GM12878 (cell line): ENCODE measurements at regions not wholly inside any gene's neighbourhood (a gene's known extent, or its start where the extent isn't known, plus 50 kb on each side); places are given as distances from the start of the nearest gene placed in this dataset.

Source experiments
- ATAC-seq: fragments of 200-7000 bp; cut with Tn5 transposase; 3 replicates; pipeline ENCODE4 v1.9.1; 2020; ENCODE audit warnings: mild to moderate bottlenecking, moderate library complexity
- BruUV-seq: library from RNA; stranded (reverse); fragments of 400-500 nt; replicated peaks from 2 replicates; lab custom pipeline; 2021; lab: Mats Ljungman, UMichigan
- CTCF ChIA-PET: fragments of 300-600 bp; sonication (Branson Sonifier 250); formaldehyde crosslinking; extraction: SDS; loops from one replicate; lab custom pipeline; 2021; ENCODE audit warnings: inconsistent platforms; lab: Yijun Ruan, JAX
- POLR2A ChIA-PET: fragments of 350-600 bp; formaldehyde crosslinking; extraction: SDS; loops from one replicate; lab custom pipeline; 2021; ENCODE audit warnings: inconsistent platforms; lab: Charles Lee
- RAD21 ChIA-PET: fragments of 300-600 bp; sonication (Branson Sonifier 250); formaldehyde crosslinking; loops from one replicate; lab custom pipeline; 2023; ENCODE audit warnings: antibody characterized with exemption; ENCODE audit not compliant: unreplicated experiment; lab: Charles Lee
- SMC1A ChIA-PET: fragments of 300-600 bp; sonication (Branson Sonifier 250); formaldehyde crosslinking; loops from one replicate; lab custom pipeline; 2023; ENCODE audit not compliant: unreplicated experiment, uncharacterized antibody; lab: Charles Lee
- DNase-seq: peaks from one replicate; pipeline ENCODE4 v3.0.0-alpha.2; 2011; ENCODE audit warnings: low read depth, low spot score
- FAIRE-seq: peaks from 3 replicates; lab custom pipeline; 2011; peaks lifted over from hg19 to GRCh38; lab: Jason Lieb, UNC
- H2AFZ ChIP-seq: 2 replicates; pipeline ENCODE4 v1.6.0; 2011; ENCODE audit warnings: low read depth, low read length, control low read depth; ENCODE audit not compliant: control insufficient read depth
- H3K27ac ChIP-seq: 2 replicates; pipeline ENCODE4 v1.5.1; 2011; ENCODE audit warnings: control low read depth; ENCODE audit not compliant: control insufficient read depth, insufficient read depth
- H3K27me3 ChIP-seq, 2 experiments: replicated peaks in 1 of 2; 2 replicates each; pipeline versions ENCODE4 v1.6.0 to v1.6.1; 2011; ENCODE audit warnings: low read length in 1 of 2; ENCODE audit not compliant: control insufficient read depth in 2 of 2, insufficient read depth in 2 of 2
- H3K36me3 ChIP-seq, 2 experiments: 2 replicates each; pipeline ENCODE4 v1.5.1; 2011; ENCODE audit warnings: low read length in 1 of 2; ENCODE audit not compliant: control insufficient read depth in 2 of 2, insufficient read depth in 2 of 2
- H3K4me1 ChIP-seq: 2 replicates; pipeline ENCODE4 v1.6.1; 2011; ENCODE audit warnings: mild to moderate bottlenecking, low read length, moderate library complexity, mixed read lengths; ENCODE audit not compliant: control insufficient read depth, insufficient read depth
- H3K4me2 ChIP-seq: 2 replicates; pipeline ENCODE4 v1.6.0; 2011; ENCODE audit warnings: control low read depth; ENCODE audit not compliant: control insufficient read depth, insufficient read depth
- H3K4me3 ChIP-seq: fragments of 200-600 bp; sonication (generic); 2 replicates; pipeline ENCODE4 v1.5.1; 2016
- H3K79me2 ChIP-seq: 2 replicates; pipeline ENCODE4 v1.6.0; 2011; ENCODE audit warnings: low read length; ENCODE audit not compliant: control insufficient read depth, insufficient read depth
- H3K9ac ChIP-seq: 2 replicates; pipeline ENCODE4 v1.8.0; 2011; ENCODE audit warnings: low read length, control low read depth, mixed read lengths; ENCODE audit not compliant: control insufficient read depth, insufficient read depth
- H3K9me3 ChIP-seq: replicated peaks from 3 replicates; pipeline ENCODE4 v1.5.1; 2011; ENCODE audit warnings: mild to moderate bottlenecking, low read length; ENCODE audit not compliant: control insufficient read depth, insufficient read depth
- H4K20me1 ChIP-seq: 2 replicates; pipeline ENCODE4 v1.6.0; 2011; ENCODE audit not compliant: control insufficient read depth, insufficient read depth
- BMI1 ChIP-seq: fragments of 450-650 bp; IDR thresholded peaks from 2 replicates; pipeline ENCODE4 v1.6.1; 2016; ENCODE audit warnings: mild to moderate bottlenecking, moderate library complexity, borderline replicate concordance
- CHD4 ChIP-seq: fragments of 200-600 bp; sonication (generic); IDR thresholded peaks from 2 replicates; pipeline ENCODE4 v1.6.1; 2016; ENCODE audit warnings: mild to moderate bottlenecking
- CREM ChIP-seq: IDR thresholded peaks from 2 replicates; pipeline ENCODE4 v1.6.1; 2014; ENCODE audit warnings: antibody characterized with exemption, low read depth
- MEF2B ChIP-seq: fragments of 450-650 bp; IDR thresholded peaks from 2 replicates; pipeline ENCODE4 v1.6.1; 2018; ENCODE audit warnings: mild to moderate bottlenecking, moderate library complexity; ENCODE audit not compliant: partially characterized antibody, poor library complexity, severe bottlenecking
- RUNX3 ChIP-seq: IDR thresholded peaks from 2 replicates; pipeline ENCODE4 v1.6.1; 2012; ENCODE audit warnings: low read length, inconsistent platforms
- WGBS: methylation state at CpG from one replicate; pipeline ENCODE4 v1.1.6; 2016; ENCODE audit warnings: low lambda C conversion rate; ENCODE audit not compliant: insufficient replicate concordance, insufficient coverage; ENCODE audit errors: missing lambda C conversion rate; 5-methylcytosine and 5-hydroxymethylcytosine counted together
- in situ Hi-C: fragments of 300-500 bp; cut with MboI; formaldehyde crosslinking; loops from 9 replicates; pipeline ENCODE4 v1.14.3; 2018; ENCODE audit warnings: mixed read lengths
- intact Hi-C: fragments of 100-400 bp; cut with micrococcal nuclease; formaldehyde crosslinking; loops from one replicate; pipeline ENCODE4 v1.14.2; 2022; ENCODE audit not compliant: unreplicated experiment
- TF ChIP-seq, protein P1 (sequence below): fragments of 450-650 bp; formaldehyde crosslinking; IDR thresholded peaks from 2 replicates; pipeline ENCODE4 v1.4.0; 2020; ENCODE audit warnings: mild to moderate bottlenecking, moderate library complexity

GRCh38 chr3:168331756-168332155, 236.0 kb upstream of the GOLIM4 start:
- no peak for FAIRE-seq
- Histone ChIP-seq H3K4me3 (no peak overlapping the region), H3K9me3 (no peaks in the 10 kb centered on the region), H3K27ac (no peak overlapping the region), H3K9ac (no peak overlapping the region), H3K4me2 (no peak overlapping the region), H2AFZ (no peak overlapping the region), H3K36me3 (no peaks in the 10 kb centered on the region), H4K20me1 (no peaks in the 10 kb centered on the region), H3K79me2 (no peaks in the 10 kb centered on the region), H3K4me1 (no peaks in the 10 kb centered on the region), H3K27me3 (no peaks in the 10 kb centered on the region)
- CTCF ChIA-PET = no interaction called here
- 62% methylated on average over 3 of the region's 3 CpGs for WGBS
- no peak for DNase-seq
- intact Hi-C loops (no loop called here), in situ Hi-C loops (no loop called here)
- POLR2A ChIA-PET = no interaction called here
- SMC1A ChIA-PET = no interaction called here
- ATAC-seq = no peak
- no TSS peak for BruUV-seq
- TF ChIP-seq RUNX3 = no peak
- RAD21 ChIA-PET = no interaction called here

DNA sequence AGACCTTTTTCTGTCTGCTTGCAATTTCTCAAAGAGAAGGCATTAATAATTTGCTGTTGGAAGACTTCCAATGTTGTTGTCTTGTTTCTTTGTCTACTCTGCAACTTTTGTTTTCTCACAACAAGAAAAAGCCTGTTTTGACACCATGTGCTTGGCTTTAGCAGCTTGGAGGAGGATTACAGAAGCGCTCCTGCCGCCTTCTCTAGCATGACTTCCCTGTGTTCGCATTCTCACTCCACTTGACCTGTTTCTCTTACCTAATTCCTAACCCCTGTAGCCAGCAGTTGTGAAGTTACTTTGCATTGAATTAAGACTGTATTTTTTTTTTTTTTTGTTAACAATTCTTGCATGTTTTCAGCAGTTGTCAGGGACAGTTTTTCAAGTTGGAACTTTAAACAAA, 235.3 kb upstream of the GOLIM4 start:
- 96% methylated on average over 3 of the region's 3 CpGs for WGBS
- no peak for TF ChIP-seq MEF2B
- TF ChIP-seq, protein P1, sequence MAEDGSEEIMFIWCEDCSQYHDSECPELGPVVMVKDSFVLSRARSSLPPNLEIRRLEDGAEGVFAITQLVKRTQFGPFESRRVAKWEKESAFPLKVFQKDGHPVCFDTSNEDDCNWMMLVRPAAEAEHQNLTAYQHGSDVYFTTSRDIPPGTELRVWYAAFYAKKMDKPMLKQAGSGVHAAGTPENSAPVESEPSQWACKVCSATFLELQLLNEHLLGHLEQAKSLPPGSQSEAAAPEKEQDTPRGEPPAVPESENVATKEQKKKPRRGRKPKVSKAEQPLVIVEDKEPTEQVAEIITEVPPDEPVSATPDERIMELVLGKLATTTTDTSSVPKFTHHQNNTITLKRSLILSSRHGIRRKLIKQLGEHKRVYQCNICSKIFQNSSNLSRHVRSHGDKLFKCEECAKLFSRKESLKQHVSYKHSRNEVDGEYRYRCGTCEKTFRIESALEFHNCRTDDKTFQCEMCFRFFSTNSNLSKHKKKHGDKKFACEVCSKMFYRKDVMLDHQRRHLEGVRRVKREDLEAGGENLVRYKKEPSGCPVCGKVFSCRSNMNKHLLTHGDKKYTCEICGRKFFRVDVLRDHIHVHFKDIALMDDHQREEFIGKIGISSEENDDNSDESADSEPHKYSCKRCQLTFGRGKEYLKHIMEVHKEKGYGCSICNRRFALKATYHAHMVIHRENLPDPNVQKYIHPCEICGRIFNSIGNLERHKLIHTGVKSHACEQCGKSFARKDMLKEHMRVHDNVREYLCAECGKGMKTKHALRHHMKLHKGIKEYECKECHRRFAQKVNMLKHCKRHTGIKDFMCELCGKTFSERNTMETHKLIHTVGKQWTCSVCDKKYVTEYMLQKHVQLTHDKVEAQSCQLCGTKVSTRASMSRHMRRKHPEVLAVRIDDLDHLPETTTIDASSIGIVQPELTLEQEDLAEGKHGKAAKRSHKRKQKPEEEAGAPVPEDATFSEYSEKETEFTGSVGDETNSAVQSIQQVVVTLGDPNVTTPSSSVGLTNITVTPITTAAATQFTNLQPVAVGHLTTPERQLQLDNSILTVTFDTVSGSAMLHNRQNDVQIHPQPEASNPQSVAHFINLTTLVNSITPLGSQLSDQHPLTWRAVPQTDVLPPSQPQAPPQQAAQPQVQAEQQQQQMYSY (CRISPR knock-in tag) = no peak
- no peak for TF ChIP-seq CREM
- no peak for TF ChIP-seq CHD4
- no peak for TF ChIP-seq BMI1
- Histone ChIP-seq H3K27me3 (no peaks in the 10 kb centered on the region), H3K4me2 (no peak overlapping the region), H3K9ac (no peak overlapping the region), H3K4me3 (no peak overlapping the region), H2AFZ (no peak overlapping the region), H3K79me2 (no peaks in the 10 kb centered on the region), H3K36me3 (no peaks in the 10 kb centered on the region), H3K27ac (no peak overlapping the region), H3K4me1 (no peaks in the 10 kb centered on the region), H3K9me3 (no peaks in the 10 kb centered on the region), H4K20me1 (no peaks in the 10 kb centered on the region)
- ChIA-PET RAD21 (no interaction called here), CTCF (interaction anchor here (1.2 kb wide), 1 partner anchor 60 kb away, joined by 3 read pairs; no protein-coding TSS in a partner anchor), SMC1A (interaction anchor here (1.3 to 1.4 kb wide), 2 partner anchors 10 to 17 kb away, joined by 3 to 4 read pairs; no protein-coding TSS in a partner anchor), POLR2A (no interaction called here)
- DNase-seq = no peak
- in situ Hi-C loops (no loop called here), intact Hi-C loops (no loop called here)
- BruUV-seq = no TSS peak
- FAIRE-seq = no peak
- no peak for ATAC-seq
